Ishikawa (cell line): ENCODE measurements at regions not wholly inside any gene's neighbourhood (a gene's known extent, or its start where the extent isn't known, plus 50 kb on each side); places are given as distances from the start of the nearest gene placed in this dataset.

ENCODE experiments used
- CEBPB ChIP-seq: IDR thresholded peaks from 2 replicates; pipeline ENCODE4 v1.6.1; 2012
- CREB1 ChIP-seq: IDR thresholded peaks from 2 replicates; pipeline ENCODE4 v1.6.1; 2012; ENCODE audit warnings: low read depth
- EGR1 ChIP-seq: IDR thresholded peaks from 2 replicates; pipeline ENCODE4 v1.6.1; 2012
- EP300 ChIP-seq: IDR thresholded peaks from 2 replicates; pipeline ENCODE4 v1.6.1; 2012; ENCODE audit warnings: borderline replicate concordance
- FOXM1 ChIP-seq: IDR thresholded peaks from 2 replicates; pipeline ENCODE4 v1.6.1; 2012; ENCODE audit warnings: low read depth, borderline replicate concordance
- MAX ChIP-seq: IDR thresholded peaks from 2 replicates; pipeline ENCODE4 v1.6.1; 2012
- NFIC ChIP-seq: IDR thresholded peaks from 2 replicates; pipeline ENCODE4 v1.6.1; 2012
- RAD21 ChIP-seq: IDR thresholded peaks from 2 replicates; pipeline ENCODE4 v1.6.1; 2012; ENCODE audit warnings: low read depth
- TAF1 ChIP-seq: IDR thresholded peaks from 2 replicates; pipeline ENCODE4 v1.6.1; 2012; ENCODE audit warnings: low read depth, mild to moderate bottlenecking
- TCF12 ChIP-seq: IDR thresholded peaks from 2 replicates; pipeline ENCODE4 v1.6.1; 2012; ENCODE audit warnings: low read depth
- TEAD4 ChIP-seq: IDR thresholded peaks from 2 replicates; pipeline ENCODE4 v1.6.1; 2012
- YY1 ChIP-seq: IDR thresholded peaks from 2 replicates; pipeline ENCODE4 v1.6.1; 2012; ENCODE audit warnings: low read depth
- ZBTB7A ChIP-seq: IDR thresholded peaks from 2 replicates; pipeline ENCODE4 v1.6.1; 2012; ENCODE audit warnings: low read depth
- TF ChIP-seq, protein P1 (sequence below): IDR thresholded peaks from 2 replicates; pipeline ENCODE4 v1.6.1; 2012; ENCODE audit warnings: low read depth, mild to moderate bottlenecking

DNA sequence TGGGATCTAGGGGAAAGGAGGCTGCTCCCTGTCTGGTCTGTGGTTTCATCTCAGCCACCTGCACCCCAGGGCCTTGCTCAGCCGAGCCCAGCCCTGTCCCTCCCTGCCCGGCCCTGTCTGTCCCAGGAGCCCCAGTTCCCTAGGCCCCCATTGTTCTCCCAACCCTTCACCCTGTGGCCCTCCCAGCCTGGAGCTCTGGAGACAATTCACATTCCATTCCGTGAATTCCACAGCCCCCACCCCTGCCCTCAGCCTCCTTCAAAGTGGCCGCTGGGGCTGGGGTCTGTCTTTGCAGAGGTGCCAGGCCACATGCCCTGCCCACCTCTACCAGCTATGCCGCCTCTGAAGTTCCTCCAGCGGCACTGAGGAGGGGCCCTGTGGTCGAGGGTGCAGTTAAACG is 77.9 kb upstream of the WNT11 start:
- TF ChIP-seq YY1 (no peak), RAD21 (no peak), EGR1 (no peak), EP300 (no peak), NFIC (no peak), CREB1 (no peak), TCF12 (no peak), TEAD4 (no peak), ZBTB7A (no peak), MAX (no peak), TAF1 (no peak), CEBPB (no peak), FOXM1 (no peak)
- TF ChIP-seq, protein P1, sequence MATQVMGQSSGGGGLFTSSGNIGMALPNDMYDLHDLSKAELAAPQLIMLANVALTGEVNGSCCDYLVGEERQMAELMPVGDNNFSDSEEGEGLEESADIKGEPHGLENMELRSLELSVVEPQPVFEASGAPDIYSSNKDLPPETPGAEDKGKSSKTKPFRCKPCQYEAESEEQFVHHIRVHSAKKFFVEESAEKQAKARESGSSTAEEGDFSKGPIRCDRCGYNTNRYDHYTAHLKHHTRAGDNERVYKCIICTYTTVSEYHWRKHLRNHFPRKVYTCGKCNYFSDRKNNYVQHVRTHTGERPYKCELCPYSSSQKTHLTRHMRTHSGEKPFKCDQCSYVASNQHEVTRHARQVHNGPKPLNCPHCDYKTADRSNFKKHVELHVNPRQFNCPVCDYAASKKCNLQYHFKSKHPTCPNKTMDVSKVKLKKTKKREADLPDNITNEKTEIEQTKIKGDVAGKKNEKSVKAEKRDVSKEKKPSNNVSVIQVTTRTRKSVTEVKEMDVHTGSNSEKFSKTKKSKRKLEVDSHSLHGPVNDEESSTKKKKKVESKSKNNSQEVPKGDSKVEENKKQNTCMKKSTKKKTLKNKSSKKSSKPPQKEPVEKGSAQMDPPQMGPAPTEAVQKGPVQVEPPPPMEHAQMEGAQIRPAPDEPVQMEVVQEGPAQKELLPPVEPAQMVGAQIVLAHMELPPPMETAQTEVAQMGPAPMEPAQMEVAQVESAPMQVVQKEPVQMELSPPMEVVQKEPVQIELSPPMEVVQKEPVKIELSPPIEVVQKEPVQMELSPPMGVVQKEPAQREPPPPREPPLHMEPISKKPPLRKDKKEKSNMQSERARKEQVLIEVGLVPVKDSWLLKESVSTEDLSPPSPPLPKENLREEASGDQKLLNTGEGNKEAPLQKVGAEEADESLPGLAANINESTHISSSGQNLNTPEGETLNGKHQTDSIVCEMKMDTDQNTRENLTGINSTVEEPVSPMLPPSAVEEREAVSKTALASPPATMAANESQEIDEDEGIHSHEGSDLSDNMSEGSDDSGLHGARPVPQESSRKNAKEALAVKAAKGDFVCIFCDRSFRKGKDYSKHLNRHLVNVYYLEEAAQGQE = no peak
